ENCODE measurements at regions not wholly inside any gene's neighbourhood (a gene's known extent, or its start where the extent isn't known, plus 50 kb on each side); places are given as distances from the start of the nearest gene placed in this dataset.
A peak's percentile ranks its signal among the peaks of the same experiment; 100 is the strongest.

GRCh38 chr13:38191016-38191415 is 158.6 kb upstream of the UFM1 start:
- no peak overlapping the region for H3K4me3 ChIP-seq (ENCODE audit: low read depth, low read length)
- no peak for DNase-seq (ENCODE audit: extremely low spot score)
- H3K4me1 ChIP-seq (ENCODE audit: insufficient read depth): no peaks in the 10 kb centered on the region
- WGBS: 85% methylated on average over 3 of the region's 3 CpGs
- H3K36me3 ChIP-seq (ENCODE audit: insufficient read depth): no peaks in the 10 kb centered on the region
- H3K27ac ChIP-seq (ENCODE audit: low read depth): no peak overlapping the region

GRCh38 chr13:38180670-38181069 is 169.0 kb upstream of the UFM1 start:
- 84% methylated on average over 1 of the region's 1 CpG for WGBS
- no peak for DNase-seq (ENCODE audit: extremely low spot score)
- H3K27ac ChIP-seq (ENCODE audit: low read depth): no peak overlapping the region
- no peak overlapping the region for H3K4me3 ChIP-seq (ENCODE audit: low read depth, low read length)
- no peaks in the 10 kb centered on the region for H3K4me1 ChIP-seq (ENCODE audit: insufficient read depth)
- H3K36me3 ChIP-seq (ENCODE audit: insufficient read depth): no peaks in the 10 kb centered on the region

DNA sequence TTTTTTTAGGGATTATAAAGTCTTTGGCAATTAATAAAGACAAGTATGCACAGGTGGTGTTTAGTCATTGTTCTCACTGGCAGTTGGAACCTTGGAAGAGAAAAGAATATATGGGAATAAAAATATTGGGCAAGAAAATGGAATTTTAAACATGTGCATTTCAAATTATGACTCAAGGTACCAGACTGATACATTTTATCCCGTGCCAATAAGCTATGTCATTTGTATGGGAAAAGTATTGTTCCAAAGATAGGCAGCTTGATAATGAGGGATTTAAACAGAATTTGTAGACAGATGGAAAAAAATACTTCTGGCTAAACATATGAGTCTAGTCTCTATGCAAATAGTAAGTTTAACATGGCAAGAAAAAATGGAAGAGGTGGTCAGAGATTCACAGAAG is 169.5 kb upstream of the UFM1 start:
- no peaks in the 10 kb centered on the region for H3K36me3 ChIP-seq (ENCODE audit: insufficient read depth)
- H3K4me3 ChIP-seq (ENCODE audit: low read depth, low read length): no peak overlapping the region
- no peak overlapping the region for H3K27ac ChIP-seq (ENCODE audit: low read depth)
- H3K4me1 ChIP-seq (ENCODE audit: insufficient read depth): no peaks in the 10 kb centered on the region
- no peak for DNase-seq (ENCODE audit: extremely low spot score)
- WGBS: 89% methylated on average over 1 of the region's 1 CpG

DNA sequence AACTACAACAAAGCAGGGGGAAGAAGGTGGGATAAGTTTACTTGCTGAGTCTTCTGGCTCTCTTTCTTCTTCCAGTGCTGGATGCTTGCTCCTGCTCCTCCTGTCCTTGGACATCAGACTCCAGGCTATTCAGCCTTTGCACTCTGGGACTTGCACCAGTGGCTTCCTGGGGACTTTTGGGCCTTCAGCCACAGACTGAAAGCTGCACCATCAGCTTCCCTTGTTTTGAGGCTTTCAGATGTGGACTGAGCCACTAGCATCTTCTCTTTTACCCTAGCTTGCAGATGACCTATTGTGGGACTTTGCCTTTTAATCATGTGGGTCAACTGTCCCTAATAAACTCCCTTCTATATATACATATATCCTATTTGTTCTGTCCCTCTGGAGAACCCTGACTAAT is 173.0 kb upstream of the UFM1 start:
- DNase-seq (ENCODE audit: extremely low spot score): no peak
- Histone ChIP-seq H3K36me3 (ENCODE audit: insufficient read depth) (no peaks in the 10 kb centered on the region), H3K27ac (ENCODE audit: low read depth) (no peak overlapping the region), H3K4me1 (ENCODE audit: insufficient read depth) (no peaks in the 10 kb centered on the region), H3K4me3 (ENCODE audit: low read depth, low read length) (no peak overlapping the region)

- no peak for DNase-seq (ENCODE audit: extremely low spot score)
- Histone ChIP-seq H3K27ac (ENCODE audit: low read depth) (no peak overlapping the region), H3K4me1 (ENCODE audit: insufficient read depth) (no peaks in the 10 kb centered on the region), H3K4me3 (ENCODE audit: low read depth, low read length) (no peak overlapping the region), H3K36me3 (ENCODE audit: insufficient read depth) (no peaks in the 10 kb centered on the region)
- 91% methylated on average over 1 of the region's 1 CpG for WGBS
Measured at GRCh38 chr13:38173403-38173802, 176.2 kb upstream of the UFM1 start.

- WGBS: 79% methylated on average over 1 of the region's 1 CpG
- DNase-seq (ENCODE audit: extremely low spot score): no peak
- H3K27ac ChIP-seq (ENCODE audit: low read depth): no peak overlapping the region
- no peak overlapping the region for H3K4me3 ChIP-seq (ENCODE audit: low read depth, low read length)
- H3K4me1 ChIP-seq (ENCODE audit: insufficient read depth): no peaks in the 10 kb centered on the region
- H3K36me3 ChIP-seq (ENCODE audit: insufficient read depth): no peaks in the 10 kb centered on the region
Measured at GRCh38 chr13:38167164-38167822, 182.4 kb upstream of the UFM1 start.

DNA sequence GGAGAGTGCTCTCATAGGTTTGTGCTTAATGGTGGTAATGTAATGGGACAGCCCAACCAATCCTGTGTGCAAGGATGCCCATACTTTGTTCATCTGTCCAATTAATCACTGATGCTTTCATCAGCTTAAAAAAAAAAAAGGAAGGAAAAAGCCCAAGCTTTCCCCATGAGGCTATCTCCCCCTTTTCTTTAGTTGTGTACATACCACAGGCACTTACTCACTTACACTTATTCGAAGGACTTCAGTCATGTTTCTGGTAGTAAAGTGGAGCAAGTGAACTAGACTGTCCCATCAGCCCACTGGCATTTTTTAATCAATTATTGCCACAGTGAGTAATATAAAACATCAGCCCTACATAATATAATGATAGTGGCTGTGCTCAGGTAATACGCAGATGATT is 183.5 kb upstream of the UFM1 start:
- no peak for DNase-seq (ENCODE audit: extremely low spot score)
- 79% methylated on average over 2 of the region's 2 CpGs for WGBS
- Histone ChIP-seq H3K27ac (ENCODE audit: low read depth) (no peak overlapping the region), H3K4me3 (ENCODE audit: low read depth, low read length) (no peak overlapping the region), H3K4me1 (ENCODE audit: insufficient read depth) (no peaks in the 10 kb centered on the region), H3K36me3 (ENCODE audit: insufficient read depth) (no peaks in the 10 kb centered on the region)

- no peak for DNase-seq (ENCODE audit: extremely low spot score)
- no peaks in the 10 kb centered on the region for H3K36me3 ChIP-seq (ENCODE audit: insufficient read depth)
- no peak overlapping the region for H3K27ac ChIP-seq (ENCODE audit: low read depth)
- no peaks in the 10 kb centered on the region for H3K4me1 ChIP-seq (ENCODE audit: insufficient read depth)
- H3K4me3 ChIP-seq (ENCODE audit: low read depth, low read length): no peak overlapping the region
- WGBS: 86% methylated on average over 3 of the region's 3 CpGs
Measured at GRCh38 chr13:38160131-38160530, 189.5 kb upstream of the UFM1 start.

DNA sequence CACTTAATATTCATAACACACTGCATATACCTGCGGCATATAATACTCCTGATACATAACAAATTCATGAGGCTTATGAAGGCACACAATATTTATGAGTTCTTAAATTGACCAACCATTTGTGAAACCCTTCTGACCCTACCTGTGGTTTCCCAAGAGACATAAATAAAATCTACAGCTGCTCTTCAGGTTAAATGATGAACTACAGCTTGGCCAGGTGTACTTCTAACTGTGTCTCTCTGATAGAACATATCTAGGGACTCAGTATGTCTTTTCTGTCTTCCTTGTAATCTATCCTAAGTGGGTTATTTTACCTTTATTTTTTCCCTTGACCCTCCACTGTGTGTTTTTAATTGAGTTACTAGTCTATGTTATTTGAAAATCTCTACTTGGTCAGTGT is 189.9 kb upstream of the UFM1 start:
- no peak for DNase-seq (ENCODE audit: extremely low spot score)
- no peak overlapping the region for H3K27ac ChIP-seq (ENCODE audit: low read depth)
- no peaks in the 10 kb centered on the region for H3K36me3 ChIP-seq (ENCODE audit: insufficient read depth)
- H3K4me3 ChIP-seq (ENCODE audit: low read depth, low read length): no peak overlapping the region
- no peaks in the 10 kb centered on the region for H3K4me1 ChIP-seq (ENCODE audit: insufficient read depth)
- WGBS: 96% methylated on average over 1 of the region's 1 CpG

DNA sequence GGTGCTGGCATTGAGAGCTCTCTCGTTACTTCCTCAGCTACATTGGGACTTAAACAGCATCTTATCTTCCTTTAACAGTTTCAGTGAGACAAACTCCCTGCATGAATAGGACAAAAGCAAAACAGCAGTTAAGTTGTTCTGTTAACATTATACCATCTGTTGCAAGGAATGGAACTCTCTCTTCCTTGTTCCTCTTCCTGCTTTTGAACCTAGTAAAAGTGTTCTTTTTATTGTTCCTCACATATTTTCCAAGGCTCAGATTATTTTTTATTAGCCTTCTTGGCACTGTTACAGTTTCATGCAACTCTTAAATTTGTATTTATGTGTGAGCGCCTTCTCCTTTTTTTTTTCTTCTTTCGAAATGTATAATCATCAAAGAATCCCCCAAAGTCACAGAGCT is 202.6 kb upstream of the UFM1 start:
- peak; percentile 51 for DNase-seq (ENCODE audit: extremely low spot score)
- Histone ChIP-seq H3K4me1 (ENCODE audit: insufficient read depth) (no peaks in the 10 kb centered on the region), H3K4me3 (ENCODE audit: low read depth, low read length) (no peak overlapping the region), H3K36me3 (ENCODE audit: insufficient read depth) (no peaks in the 10 kb centered on the region), H3K27ac (ENCODE audit: low read depth) (no peak overlapping the region)
- WGBS: 34% methylated on average over 3 of the region's 3 CpGs

GRCh38 chr13:38141792-38142191 is 207.9 kb upstream of the UFM1 start:
- Histone ChIP-seq H3K4me1 (ENCODE audit: insufficient read depth) (no peaks in the 10 kb centered on the region), H3K27ac (ENCODE audit: low read depth) (no peak overlapping the region), H3K4me3 (ENCODE audit: low read depth, low read length) (no peak overlapping the region), H3K36me3 (ENCODE audit: insufficient read depth) (no peaks in the 10 kb centered on the region)
- no peak for DNase-seq (ENCODE audit: extremely low spot score)

DNA sequence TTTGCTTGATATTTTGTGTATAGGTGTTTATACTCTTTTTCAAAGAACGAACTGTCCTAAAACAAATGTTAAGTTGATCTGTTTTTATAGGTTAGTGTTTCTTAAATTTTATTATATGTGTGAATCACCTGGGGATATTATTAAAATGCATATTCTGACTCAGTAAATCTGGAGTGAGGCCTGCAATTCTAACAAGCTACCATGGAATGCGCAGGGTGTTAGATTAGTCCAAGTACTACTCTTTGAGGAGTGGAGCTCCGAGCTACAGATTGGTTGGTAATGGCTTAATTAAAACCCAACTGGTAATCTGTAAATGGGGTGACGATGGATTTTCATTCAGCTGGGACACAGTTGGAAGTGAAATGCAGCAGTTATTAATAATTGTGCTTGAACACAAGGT is 214.1 kb upstream of the UFM1 start:
- H3K4me3 ChIP-seq (ENCODE audit: low read depth, low read length): no peak overlapping the region
- no peaks in the 10 kb centered on the region for H3K4me1 ChIP-seq (ENCODE audit: insufficient read depth)
- WGBS: 82% methylated on average over 4 of the region's 4 CpGs
- no peaks in the 10 kb centered on the region for H3K36me3 ChIP-seq (ENCODE audit: insufficient read depth)
- no peak overlapping the region for H3K27ac ChIP-seq (ENCODE audit: low read depth)
- DNase-seq (ENCODE audit: extremely low spot score): no peak

DNA sequence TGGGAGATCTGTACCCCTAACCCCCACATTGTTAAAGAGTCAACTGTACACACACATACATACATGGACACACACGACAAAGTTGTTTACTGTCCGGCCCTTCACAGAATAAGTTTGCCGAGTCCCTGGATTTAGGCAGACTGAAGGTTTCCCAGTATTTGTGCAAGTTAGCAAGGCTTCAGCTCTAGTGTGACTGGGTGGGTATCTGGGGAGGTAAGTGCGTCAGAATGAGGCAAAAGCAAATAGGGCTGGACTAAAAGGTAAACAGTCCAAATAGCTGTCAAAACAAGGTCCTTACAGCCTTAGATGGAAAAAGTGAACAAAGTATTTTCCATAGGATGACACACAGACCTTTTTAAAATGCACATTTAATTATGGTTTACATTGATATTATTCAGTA is 228.4 kb upstream of the UFM1 start:
- Histone ChIP-seq H3K4me3 (ENCODE audit: low read depth, low read length) (no peak overlapping the region), H3K4me1 (ENCODE audit: insufficient read depth) (no peaks in the 10 kb centered on the region), H3K36me3 (ENCODE audit: insufficient read depth) (peaks cover 2% of the 10 kb centered on the region), H3K27ac (ENCODE audit: low read depth) (no peak overlapping the region)
- DNase-seq (ENCODE audit: extremely low spot score): no peak
- WGBS: 80% methylated on average over 4 of the region's 4 CpGs

- no peak overlapping the region for H3K27ac ChIP-seq (ENCODE audit: low read depth)
- H3K36me3 ChIP-seq (ENCODE audit: insufficient read depth): no peaks in the 10 kb centered on the region
- no peaks in the 10 kb centered on the region for H3K4me1 ChIP-seq (ENCODE audit: insufficient read depth)
- H3K4me3 ChIP-seq (ENCODE audit: low read depth, low read length): no peak overlapping the region
- DNase-seq (ENCODE audit: extremely low spot score): no peak
Measured at GRCh38 chr13:38103851-38104250, 234.3 kb upstream of the TRPC4 start.

GRCh38 chr13:38099751-38100150 is 230.2 kb upstream of the TRPC4 start:
- Histone ChIP-seq H3K27ac (ENCODE audit: low read depth) (no peak overlapping the region), H3K4me1 (ENCODE audit: insufficient read depth) (no peaks in the 10 kb centered on the region), H3K36me3 (ENCODE audit: insufficient read depth) (no peaks in the 10 kb centered on the region), H3K4me3 (ENCODE audit: low read depth, low read length) (no peak overlapping the region)
- no peak for DNase-seq (ENCODE audit: extremely low spot score)

Data from urinary bladder (tissue), 3 donors.